SK-N-SH (cell line): ENCODE measurements at regions not wholly inside any gene's neighbourhood (a gene's known extent, or its start where the extent isn't known, plus 50 kb on each side); places are given as distances from the start of the nearest gene placed in this dataset.
A peak's percentile ranks its signal among the peaks of the same experiment; 100 is the strongest.

Source experiments
- CTCF ChIA-PET: fragments of 300-600, 350-600 bp; formaldehyde crosslinking; extraction: SDS; loops from one replicate; lab custom pipeline; 2021; lab: Yijun Ruan, JAX
- POLR2A ChIA-PET: fragments of 350-600 bp; sonication (Branson Sonifier 250); formaldehyde crosslinking; extraction: SDS; loops from one replicate; lab custom pipeline; 2020; ENCODE audit warnings: antibody characterized with exemption, inconsistent platforms; lab: Yijun Ruan, JAX
- DNase-seq: peaks from one replicate; pipeline ENCODE4 v3.0.0; 2012
- H2AFZ ChIP-seq: fragments of 200-600 bp; sonication (generic); 2 replicates; pipeline ENCODE4 v1.8.1; 2016; ENCODE audit warnings: antibody characterized with exemption, mild to moderate bottlenecking, low read depth
- H3F3A ChIP-seq: fragments of 200-600 bp; sonication (generic); replicated peaks from 2 replicates; pipeline ENCODE3; 2016; ENCODE audit warnings: antibody characterized with exemption, mild to moderate bottlenecking; ENCODE audit not compliant: insufficient read depth
- H3K27ac ChIP-seq, 2 experiments: fragments of 200-500 bp in 1 of 2; fragments of 200-600 bp in 1 of 2; sonication (Bioruptor generic) in 1 of 2; sonication (generic), shearing (Covaris generic) in 1 of 2; 2 replicates each; pipeline versions ENCODE4 v1.5.1 to v1.6.1; 2014 to 2016; ENCODE audit warnings: low read depth in 2 of 2, inconsistent platforms in 1 of 2, low read length in 1 of 2, mild to moderate bottlenecking in 1 of 2, mixed read lengths in 1 of 2
- H3K27me3 ChIP-seq: fragments of 200-600 bp; sonication (generic), shearing (Covaris generic); 2 replicates; pipeline ENCODE4 v1.6.1; 2016; ENCODE audit warnings: mixed run types; ENCODE audit not compliant: insufficient read depth
- H3K36me3 ChIP-seq, 2 experiments: fragments of 200-500 bp in 1 of 2; fragments of 200-600 bp in 1 of 2; sonication (Bioruptor generic) in 1 of 2; sonication (generic) in 1 of 2; replicated peaks in 1 of 2; 2 replicates each; pipeline versions ENCODE3 to v1.5.1; 2014 to 2016; ENCODE audit warnings: low read length in 1 of 2, mild to moderate bottlenecking in 1 of 2; ENCODE audit not compliant: insufficient read depth in 2 of 2, control insufficient read depth in 1 of 2
- H3K4me1 ChIP-seq, 2 experiments: fragments of 200-500 bp in 1 of 2; fragments of 200-600 bp in 1 of 2; sonication (Bioruptor generic) in 1 of 2; sonication (generic), shearing (Covaris generic) in 1 of 2; 2 replicates each; pipeline versions ENCODE4 v1.5.1 to v1.6.1; 2014 to 2016; ENCODE audit warnings: low read depth in 1 of 2, low read length in 1 of 2, mixed run types in 1 of 2; ENCODE audit not compliant: insufficient read depth in 2 of 2, control insufficient read depth in 1 of 2
- H3K4me2 ChIP-seq: fragments of 200-600 bp; sonication (generic), shearing (Covaris generic); 2 replicates; pipeline ENCODE4 v1.6.1; 2017; ENCODE audit warnings: mixed run types
- H3K4me3 ChIP-seq, 2 experiments: fragments of 200-500 bp in 1 of 2; fragments of 200-600 bp in 1 of 2; sonication (Bioruptor generic) in 1 of 2; sonication (generic), shearing (Covaris generic) in 1 of 2; 2 replicates each; pipeline versions ENCODE4 v1.5.1 to v1.8.1; 2014 to 2016; ENCODE audit warnings: low read depth in 2 of 2, inconsistent platforms in 1 of 2, low read length in 1 of 2, mild to moderate bottlenecking in 1 of 2, mixed read lengths in 1 of 2, moderate library complexity in 1 of 2
- H3K79me2 ChIP-seq: fragments of 200-600 bp; sonication (generic); 2 replicates; pipeline ENCODE4 v1.8.1; 2017; ENCODE audit warnings: mild to moderate bottlenecking; ENCODE audit not compliant: insufficient read depth
- H3K9ac ChIP-seq: fragments of 200-600 bp; sonication (generic); 2 replicates; pipeline ENCODE4 v1.6.1; 2017; ENCODE audit warnings: mixed run types
- H3K9me2 ChIP-seq: fragments of 200-600 bp; sonication (generic); 2 replicates; pipeline ENCODE4 v1.6.1; 2017; ENCODE audit warnings: mixed run types
- H3K9me3 ChIP-seq: fragments of 200-600 bp; sonication (generic); 2 replicates; pipeline ENCODE4 v1.6.1; 2017; ENCODE audit warnings: mixed run types, mild to moderate bottlenecking, moderate library complexity
- H4K20me1 ChIP-seq: fragments of 200-600 bp; sonication (generic); 2 replicates; pipeline ENCODE4 v1.6.1; 2017; ENCODE audit warnings: mild to moderate bottlenecking, mixed run types; ENCODE audit not compliant: insufficient read depth
- CTCF ChIP-seq: fragments of 200-600 bp; sonication (generic); IDR thresholded peaks from 2 replicates; pipeline ENCODE4 v1.6.1; 2017; ENCODE audit warnings: antibody characterized with exemption, mild to moderate bottlenecking, moderate library complexity
- FOXM1 ChIP-seq: IDR thresholded peaks from 2 replicates; pipeline ENCODE4 v1.4.0; 2012; ENCODE audit warnings: low read depth, mild to moderate bottlenecking
- MXI1 ChIP-seq: IDR thresholded peaks from 2 replicates; pipeline ENCODE4 v1.6.1; 2012; ENCODE audit warnings: mild to moderate bottlenecking, low read depth, low read length, improper control_type of control experiment
- NRF1 ChIP-seq: IDR thresholded peaks from 2 replicates; pipeline ENCODE4 v1.6.1; 2012; ENCODE audit warnings: low read depth, mild to moderate bottlenecking, low read length
- POLR2AphosphoS5 ChIP-seq: IDR thresholded peaks from 2 replicates; pipeline ENCODE4 v1.6.1; 2012; ENCODE audit warnings: low read depth, low read length
- YY1 ChIP-seq: IDR thresholded peaks from 2 replicates; pipeline ENCODE4 v1.4.0; 2012; ENCODE audit warnings: low read depth, mild to moderate bottlenecking
- WGBS: methylation state at CpG from one replicate; pipeline ENCODE4 v1.1.6; 2017; ENCODE audit warnings: low lambda C conversion rate; 5-methylcytosine and 5-hydroxymethylcytosine counted together
- TF ChIP-seq, protein P1 (sequence below): IDR thresholded peaks from 2 replicates; pipeline ENCODE4 v1.6.1; 2012; ENCODE audit warnings: mild to moderate bottlenecking, low read depth, low read length, moderate library complexity

DNA sequence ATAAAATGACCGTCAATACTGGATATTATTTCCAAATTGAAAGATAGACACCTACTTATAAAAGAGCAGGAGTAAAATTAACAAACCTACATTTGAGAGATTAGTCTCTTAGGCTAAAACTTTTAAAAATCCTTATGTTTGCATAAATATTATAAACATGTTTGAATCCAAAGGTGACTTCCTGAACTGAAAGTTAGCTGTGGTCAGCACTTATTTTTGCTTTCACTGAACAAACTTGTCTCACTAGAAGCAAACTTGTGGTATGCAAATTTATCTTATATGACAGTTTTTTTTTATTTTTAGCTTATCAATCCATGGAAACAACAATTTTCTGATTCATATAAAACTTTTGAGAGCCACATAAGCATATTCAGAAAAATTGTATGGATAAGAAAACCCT, 502.6 kb upstream of the COX7C start:
- no peaks in the 10 kb centered on the region for H3K9me3 ChIP-seq
- ChIA-PET CTCF (no interaction called here), POLR2A (no interaction called here)
- no peaks in the 10 kb centered on the region for H3K27me3 ChIP-seq
- no peaks in the 10 kb centered on the region for H4K20me1 ChIP-seq
- no peaks in the 10 kb centered on the region for H3K79me2 ChIP-seq
- 5% methylated on average over 1 of the region's 1 CpG for WGBS
- H3F3A ChIP-seq = no peaks in the 10 kb centered on the region
- H2AFZ ChIP-seq = no peak overlapping the region
- TF ChIP-seq CTCF = no peak
- no peak for TF ChIP-seq MXI1
- no peak for TF ChIP-seq FOXM1
- H3K9me2 ChIP-seq = no peaks in the 10 kb centered on the region
- no peak for DNase-seq
- H3K4me3 ChIP-seq = no peak overlapping the region
- no peak overlapping the region for H3K27ac ChIP-seq
- no peak overlapping the region for H3K9ac ChIP-seq
- H3K4me1 ChIP-seq = no peaks in the 10 kb centered on the region
- no peaks in the 10 kb centered on the region for H3K36me3 ChIP-seq
- H3K4me2 ChIP-seq = no peak overlapping the region

- Histone ChIP-seq H3K9ac (no peak overlapping the region), H4K20me1 (no peaks in the 10 kb centered on the region), H3K9me2 (no peaks in the 10 kb centered on the region)
- CTCF ChIA-PET = interaction anchor here (0.7 to 1.4 kb wide), 4 partner anchors 15 to 54 kb away, joined by 3 read pairs; no protein-coding TSS in a partner anchor
- DNase-seq = no peak
- no peak for TF ChIP-seq YY1
- TF ChIP-seq, protein P1, sequence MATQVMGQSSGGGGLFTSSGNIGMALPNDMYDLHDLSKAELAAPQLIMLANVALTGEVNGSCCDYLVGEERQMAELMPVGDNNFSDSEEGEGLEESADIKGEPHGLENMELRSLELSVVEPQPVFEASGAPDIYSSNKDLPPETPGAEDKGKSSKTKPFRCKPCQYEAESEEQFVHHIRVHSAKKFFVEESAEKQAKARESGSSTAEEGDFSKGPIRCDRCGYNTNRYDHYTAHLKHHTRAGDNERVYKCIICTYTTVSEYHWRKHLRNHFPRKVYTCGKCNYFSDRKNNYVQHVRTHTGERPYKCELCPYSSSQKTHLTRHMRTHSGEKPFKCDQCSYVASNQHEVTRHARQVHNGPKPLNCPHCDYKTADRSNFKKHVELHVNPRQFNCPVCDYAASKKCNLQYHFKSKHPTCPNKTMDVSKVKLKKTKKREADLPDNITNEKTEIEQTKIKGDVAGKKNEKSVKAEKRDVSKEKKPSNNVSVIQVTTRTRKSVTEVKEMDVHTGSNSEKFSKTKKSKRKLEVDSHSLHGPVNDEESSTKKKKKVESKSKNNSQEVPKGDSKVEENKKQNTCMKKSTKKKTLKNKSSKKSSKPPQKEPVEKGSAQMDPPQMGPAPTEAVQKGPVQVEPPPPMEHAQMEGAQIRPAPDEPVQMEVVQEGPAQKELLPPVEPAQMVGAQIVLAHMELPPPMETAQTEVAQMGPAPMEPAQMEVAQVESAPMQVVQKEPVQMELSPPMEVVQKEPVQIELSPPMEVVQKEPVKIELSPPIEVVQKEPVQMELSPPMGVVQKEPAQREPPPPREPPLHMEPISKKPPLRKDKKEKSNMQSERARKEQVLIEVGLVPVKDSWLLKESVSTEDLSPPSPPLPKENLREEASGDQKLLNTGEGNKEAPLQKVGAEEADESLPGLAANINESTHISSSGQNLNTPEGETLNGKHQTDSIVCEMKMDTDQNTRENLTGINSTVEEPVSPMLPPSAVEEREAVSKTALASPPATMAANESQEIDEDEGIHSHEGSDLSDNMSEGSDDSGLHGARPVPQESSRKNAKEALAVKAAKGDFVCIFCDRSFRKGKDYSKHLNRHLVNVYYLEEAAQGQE = no peak
- peak; percentile 43 for TF ChIP-seq CTCF
- no peak for TF ChIP-seq POLR2AphosphoS5
- no peak for TF ChIP-seq NRF1
- TF ChIP-seq, all 33 proteins: peak for 1
- Histone ChIP-seq H3K4me2 (no peak overlapping the region), H3K4me1 (no peaks in the 10 kb centered on the region), H3K27ac (no peak overlapping the region), H3F3A (no peaks in the 10 kb centered on the region), H2AFZ (no peak overlapping the region), H3K4me3 (no peak overlapping the region), H3K9me3 (no peaks in the 10 kb centered on the region), H3K79me2 (no peaks in the 10 kb centered on the region), H3K36me3 (no peaks in the 10 kb centered on the region), H3K27me3 (no peaks in the 10 kb centered on the region)
- 0% methylated on average over 1 of the region's 1 CpG for WGBS
- POLR2A ChIA-PET = no interaction called here
Observed at GRCh38 chr5:86118542-86118941, 499.2 kb upstream of the COX7C start.
